BJ (cell line): ENCODE measurements at regions not wholly inside any gene's neighbourhood (a gene's known extent, or its start where the extent isn't known, plus 50 kb on each side); places are given as distances from the start of the nearest gene placed in this dataset.
A peak's percentile ranks its signal among the peaks of the same experiment; 100 is the strongest.

Experiments used
- CTCF ChIA-PET: fragments of 350-600 bp; formaldehyde crosslinking; extraction: SDS; loops from one replicate; lab custom pipeline; 2021; ENCODE audit warnings: antibody characterized with exemption, inconsistent platforms; lab: Yijun Ruan, JAX
- POLR2A ChIA-PET: fragments of 300-600 bp; sonication (Branson Sonifier 250); formaldehyde crosslinking; extraction: SDS; loops from one replicate; lab custom pipeline; 2021; ENCODE audit warnings: antibody characterized with exemption; lab: Charles Lee
- DNase-seq: peaks from one replicate; pipeline ENCODE4 v3.0.0-alpha.2; 2011; ENCODE audit warnings: low read depth
- H3K27me3 ChIP-seq: 2 replicates; pipeline ENCODE4 v1.6.0; 2011; ENCODE audit warnings: low read length; ENCODE audit not compliant: control insufficient read depth, insufficient read depth
- H3K36me3 ChIP-seq: 2 replicates; pipeline ENCODE4 v1.5.1; 2011; ENCODE audit warnings: low read length; ENCODE audit not compliant: control insufficient read depth, insufficient read depth
- H3K4me3 ChIP-seq: 2 replicates; pipeline ENCODE4 v1.5.1; 2011; ENCODE audit warnings: low read depth, mild to moderate bottlenecking, control low read depth, low read length
- TF ChIP-seq, protein P1 (sequence below): IDR thresholded peaks from 2 replicates; pipeline ENCODE4 v1.5.1; 2011; ENCODE audit warnings: low read depth, mild to moderate bottlenecking, control low read depth, inconsistent platforms, low read length, moderate library complexity; ENCODE audit not compliant: insufficient read depth

DNA sequence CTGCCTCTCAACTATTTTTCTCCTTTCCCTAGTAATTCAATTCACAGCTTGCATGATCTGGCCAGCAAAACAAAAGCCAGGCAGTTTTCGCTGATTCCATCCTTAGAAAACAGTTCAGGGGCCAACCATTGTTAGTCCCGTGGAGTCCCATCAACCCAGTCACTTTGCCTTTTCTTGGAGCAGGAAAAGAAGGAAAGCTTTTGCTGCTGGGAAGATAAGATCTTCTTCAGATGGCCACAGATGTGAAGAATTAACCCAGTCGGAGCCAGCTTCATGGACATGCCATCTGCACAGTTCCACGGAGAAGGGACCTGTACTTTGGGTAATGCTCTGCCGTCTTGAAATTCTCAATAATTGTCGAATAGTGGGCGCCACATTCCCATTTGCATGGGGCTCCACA lies 76.9 kb upstream of the TSHZ2 start:
- Histone ChIP-seq H3K36me3 (no peaks in the 10 kb centered on the region), H3K4me3 (no peak overlapping the region), H3K27me3 (no peaks in the 10 kb centered on the region)
- TF ChIP-seq, protein P1, sequence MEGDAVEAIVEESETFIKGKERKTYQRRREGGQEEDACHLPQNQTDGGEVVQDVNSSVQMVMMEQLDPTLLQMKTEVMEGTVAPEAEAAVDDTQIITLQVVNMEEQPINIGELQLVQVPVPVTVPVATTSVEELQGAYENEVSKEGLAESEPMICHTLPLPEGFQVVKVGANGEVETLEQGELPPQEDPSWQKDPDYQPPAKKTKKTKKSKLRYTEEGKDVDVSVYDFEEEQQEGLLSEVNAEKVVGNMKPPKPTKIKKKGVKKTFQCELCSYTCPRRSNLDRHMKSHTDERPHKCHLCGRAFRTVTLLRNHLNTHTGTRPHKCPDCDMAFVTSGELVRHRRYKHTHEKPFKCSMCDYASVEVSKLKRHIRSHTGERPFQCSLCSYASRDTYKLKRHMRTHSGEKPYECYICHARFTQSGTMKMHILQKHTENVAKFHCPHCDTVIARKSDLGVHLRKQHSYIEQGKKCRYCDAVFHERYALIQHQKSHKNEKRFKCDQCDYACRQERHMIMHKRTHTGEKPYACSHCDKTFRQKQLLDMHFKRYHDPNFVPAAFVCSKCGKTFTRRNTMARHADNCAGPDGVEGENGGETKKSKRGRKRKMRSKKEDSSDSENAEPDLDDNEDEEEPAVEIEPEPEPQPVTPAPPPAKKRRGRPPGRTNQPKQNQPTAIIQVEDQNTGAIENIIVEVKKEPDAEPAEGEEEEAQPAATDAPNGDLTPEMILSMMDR: no peak
- POLR2A ChIA-PET: no interaction called here
- CTCF ChIA-PET: no interaction called here
- no peak for DNase-seq

DNA sequence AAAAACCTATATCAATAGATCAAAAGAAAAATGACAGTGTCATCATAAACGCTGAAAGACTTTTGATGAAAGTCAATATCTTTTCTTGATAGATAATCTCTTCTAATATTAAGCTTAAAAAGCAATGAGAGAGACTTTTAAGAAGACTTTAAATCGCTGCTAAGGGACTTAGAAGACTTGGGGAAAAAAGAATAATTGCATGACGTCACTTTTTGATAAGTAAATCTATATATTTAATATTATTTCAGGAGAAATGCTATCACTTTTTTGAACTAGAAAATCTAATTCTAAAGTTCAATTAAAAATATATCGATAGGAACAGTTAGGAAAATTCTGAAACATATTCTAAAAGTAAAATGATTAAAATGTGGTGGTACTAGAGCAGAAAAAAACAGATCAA lies 78.7 kb upstream of the TSHZ2 start:
- ChIA-PET CTCF (no interaction called here), POLR2A (no interaction called here)
- no peak for DNase-seq
- H3K36me3 ChIP-seq: no peaks in the 10 kb centered on the region
- no peak overlapping the region for H3K4me3 ChIP-seq
- H3K27me3 ChIP-seq: no peaks in the 10 kb centered on the region
- TF ChIP-seq, protein P1: no peak

DNA sequence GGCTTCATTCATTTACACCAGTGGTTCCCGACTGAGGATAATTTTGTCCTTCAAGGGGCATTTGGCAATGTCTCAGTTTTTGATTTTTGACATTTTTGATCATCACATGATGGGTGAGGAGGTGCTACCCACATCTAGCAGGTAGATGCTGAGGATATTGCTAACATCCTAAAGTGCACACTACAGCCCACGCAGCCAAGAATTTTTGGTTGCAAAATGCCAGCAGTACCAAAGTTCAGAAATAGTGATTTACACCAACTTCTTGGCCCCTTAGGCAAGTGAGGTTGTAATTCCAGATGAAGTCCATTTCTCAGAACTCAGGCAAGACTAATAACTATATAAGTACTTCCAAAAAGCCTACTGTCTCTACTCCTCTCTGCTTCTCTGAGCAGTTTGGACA lies 80.1 kb upstream of the TSHZ2 start:
- ChIA-PET POLR2A (no interaction called here), CTCF (no interaction called here)
- Histone ChIP-seq H3K27me3 (no peaks in the 10 kb centered on the region), H3K36me3 (no peaks in the 10 kb centered on the region), H3K4me3 (no peak overlapping the region)
- no peak for DNase-seq
- TF ChIP-seq, protein P1: no peak

DNA sequence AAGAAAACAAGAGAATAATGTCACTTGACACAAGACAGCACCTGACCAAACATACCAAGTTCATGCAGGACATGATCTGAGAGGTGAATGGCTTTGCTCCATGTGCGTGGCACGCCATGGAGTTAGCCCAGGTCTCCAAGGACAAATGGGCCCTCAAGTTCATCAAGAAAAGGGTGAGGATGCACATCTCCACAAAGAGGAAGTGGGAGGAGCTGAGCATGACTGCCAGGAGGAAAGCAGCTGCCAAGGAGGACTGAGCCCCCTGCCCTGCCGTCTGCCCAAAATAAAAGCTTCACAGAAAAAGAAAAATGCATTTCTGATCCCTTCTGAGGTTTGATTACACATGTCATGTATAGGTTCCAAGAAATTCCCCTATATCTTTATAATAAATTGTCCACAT lies 82.0 kb upstream of the TSHZ2 start:
- POLR2A ChIA-PET: no interaction called here
- Histone ChIP-seq H3K4me3 (no peak overlapping the region), H3K27me3 (no peaks in the 10 kb centered on the region), H3K36me3 (no peaks in the 10 kb centered on the region)
- no peak for DNase-seq
- TF ChIP-seq, protein P1: no peak
- CTCF ChIA-PET: no interaction called here

DNA sequence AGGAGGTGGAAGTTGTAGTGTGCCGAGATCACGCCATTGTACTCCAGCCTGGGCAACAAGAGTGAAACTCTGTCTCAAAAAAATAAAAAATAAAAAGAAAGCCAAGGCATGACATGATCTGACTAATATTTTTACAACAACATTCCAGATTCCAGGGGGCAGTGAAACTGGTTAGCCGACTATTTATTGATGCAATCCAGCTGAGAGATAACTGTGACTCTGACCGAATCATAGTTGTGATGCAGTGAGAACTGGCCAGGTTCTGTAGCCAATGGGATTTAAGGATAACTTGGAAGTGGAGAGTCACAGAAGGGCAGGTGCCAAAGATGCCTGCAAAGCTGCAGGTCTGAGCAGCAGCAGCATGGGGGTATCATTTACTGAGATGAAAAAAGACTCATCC lies 82.9 kb upstream of the TSHZ2 start:
- POLR2A ChIA-PET: no interaction called here
- DNase-seq: peak; percentile 4

More for the DNA sequence above, 82.9 kb upstream of the TSHZ2 start:
- Histone ChIP-seq H3K36me3 (no peaks in the 10 kb centered on the region), H3K4me3 (no peak overlapping the region), H3K27me3 (no peaks in the 10 kb centered on the region)
- TF ChIP-seq, protein P1: no peak
- CTCF ChIA-PET: no interaction called here
